AG20443 (cell line): ENCODE measurements at regions not wholly inside any gene's neighbourhood (a gene's known extent, or its start where the extent isn't known, plus 50 kb on each side); places are given as distances from the start of the nearest gene placed in this dataset.

Experiments used
- DNase-seq: peaks from one replicate; pipeline ENCODE4 v3.0.0; 2012; ENCODE audit warnings: low spot score, mixed read lengths

- no peak for DNase-seq
Observed at GRCh38 chr3:168512802-168513201, 417.1 kb upstream of the GOLIM4 start.

GRCh38 chr3:168511428-168512014 is 415.8 kb upstream of the GOLIM4 start:
- peak; percentile 20 for DNase-seq

GRCh38 chr3:168506589-168506988 is 410.9 kb upstream of the GOLIM4 start:
- DNase-seq: no peak

- DNase-seq: no peak
Observed at GRCh38 chr3:168501570-168501969, 405.8 kb upstream of the GOLIM4 start.

GRCh38 chr3:168498194-168498593 is 402.5 kb upstream of the GOLIM4 start:
- DNase-seq: no peak

GRCh38 chr3:168497741-168498140 is 402.0 kb upstream of the GOLIM4 start:
- no peak for DNase-seq

- no peak for DNase-seq
Observed at GRCh38 chr3:168497183-168497582, 401.5 kb upstream of the GOLIM4 start.

- DNase-seq: no peak
Observed at GRCh38 chr3:168495932-168496331, 400.2 kb upstream of the GOLIM4 start.

GRCh38 chr3:168495270-168495669 is 399.5 kb upstream of the GOLIM4 start:
- no peak for DNase-seq

GRCh38 chr3:168493412-168494205 is 397.9 kb upstream of the GOLIM4 start:
- DNase-seq: no peak

GRCh38 chr3:168490981-168491380 is 395.3 kb upstream of the GOLIM4 start:
- no peak for DNase-seq

GRCh38 chr3:168489301-168489700 is 393.6 kb upstream of the GOLIM4 start:
- DNase-seq: no peak

- DNase-seq: no peak
Observed at GRCh38 chr3:168485936-168486335, 390.2 kb upstream of the GOLIM4 start.

GRCh38 chr3:168476360-168476980 is 380.7 kb upstream of the GOLIM4 start:
- DNase-seq: no peak

GRCh38 chr3:168475704-168476103 is 380.0 kb upstream of the GOLIM4 start:
- no peak for DNase-seq

GRCh38 chr3:168473334-168473890 is 377.7 kb upstream of the GOLIM4 start:
- DNase-seq: no peak

- DNase-seq: no peak
Observed at GRCh38 chr3:168472783-168473182, 377.1 kb upstream of the GOLIM4 start.

- DNase-seq: no peak
Observed at GRCh38 chr3:168470380-168470779, 374.7 kb upstream of the GOLIM4 start.

- DNase-seq: no peak
Observed at GRCh38 chr3:168469436-168469835, 373.7 kb upstream of the GOLIM4 start.

GRCh38 chr3:168467115-168467714 is 371.5 kb upstream of the GOLIM4 start:
- DNase-seq: peak; percentile 15

GRCh38 chr3:168461793-168462192 is 366.1 kb upstream of the GOLIM4 start:
- no peak for DNase-seq

GRCh38 chr3:168459226-168459784 is 363.6 kb upstream of the GOLIM4 start:
- DNase-seq: peak; percentile 15
